Calu3 (cell line): ENCODE measurements at regions not wholly inside any gene's neighbourhood (a gene's known extent, or its start where the extent isn't known, plus 50 kb on each side); places are given as distances from the start of the nearest gene placed in this dataset.

Source experiments
- BruUV-seq: library from RNA; stranded (reverse); fragments of 400-500 nt; replicated peaks from 2 replicates; lab custom pipeline; 2021; lab: Mats Ljungman, UMichigan
- CTCF ChIA-PET: fragments of 300-600 bp; sonication (Branson Sonifier 250); formaldehyde crosslinking; loops from one replicate; lab custom pipeline; 2022; ENCODE audit warnings: antibody characterized with exemption; lab: Charles Lee
- DNase-seq: peaks from one replicate; pipeline ENCODE4 v3.0.0; 2022
- H3K27ac Mint-ChIP-seq: one replicate; pipeline ENCODE4 v1.8.0; 2022; ENCODE audit warnings: mixed read lengths; ENCODE audit not compliant: unreplicated experiment
- H3K27me3 Mint-ChIP-seq: one replicate; pipeline ENCODE4 v1.8.0; 2022; ENCODE audit warnings: mixed read lengths; ENCODE audit not compliant: unreplicated experiment
- H3K36me3 Mint-ChIP-seq: one replicate; pipeline ENCODE4 v1.8.0; 2022; ENCODE audit warnings: mild to moderate bottlenecking, moderate library complexity, mixed read lengths; ENCODE audit not compliant: insufficient read depth, unreplicated experiment
- H3K4me1 Mint-ChIP-seq: one replicate; pipeline ENCODE4 v1.8.0; 2022; ENCODE audit warnings: mild to moderate bottlenecking, low read depth, mixed read lengths; ENCODE audit not compliant: unreplicated experiment
- H3K4me3 Mint-ChIP-seq: one replicate; pipeline ENCODE4 v1.8.0; 2022; ENCODE audit warnings: mild to moderate bottlenecking, low read depth, moderate library complexity, mixed read lengths; ENCODE audit not compliant: unreplicated experiment
- H3K9me3 Mint-ChIP-seq: one replicate; pipeline ENCODE4 v1.8.0; 2022; ENCODE audit warnings: low read depth, mixed read lengths; ENCODE audit not compliant: unreplicated experiment
- CTCF ChIP-seq: fragments of 200-600 bp; IDR thresholded peaks from one replicate; pipeline ENCODE4 v1.8.0; 2022; ENCODE audit warnings: antibody characterized with exemption; ENCODE audit not compliant: unreplicated experiment
- intact Hi-C: fragments of 100-400 bp; cut with micrococcal nuclease; formaldehyde crosslinking; loops from one replicate; pipeline ENCODE4 v1.10.0; 2022; ENCODE audit not compliant: unreplicated experiment

DNA sequence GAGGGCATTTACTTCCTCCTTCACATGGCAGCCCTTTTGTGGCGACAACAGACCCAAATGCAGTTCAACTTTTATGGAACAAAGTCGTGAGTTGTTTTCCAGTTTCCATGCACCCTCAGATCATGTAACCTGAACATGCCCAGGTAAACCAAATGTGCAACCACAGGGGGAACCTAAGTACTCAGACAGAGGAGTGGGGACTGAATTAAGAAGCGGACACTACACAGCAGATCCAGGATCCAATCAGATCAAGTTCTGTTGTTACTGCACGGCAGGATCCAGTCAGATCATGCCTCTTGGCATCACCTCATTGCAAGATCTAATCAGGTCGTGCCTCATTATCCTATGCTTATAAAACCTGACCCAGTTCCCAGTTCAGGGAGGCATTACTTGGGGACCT, 115.7 kb downstream of the MATN1 start:
- no peak overlapping the region for H3K27ac Mint-ChIP-seq
- no peaks in the 10 kb centered on the region for H3K4me1 Mint-ChIP-seq
- BruUV-seq = no TSS peak
- TF ChIP-seq CTCF = no peak
- H3K9me3 Mint-ChIP-seq = peaks cover 2% of the 10 kb centered on the region
- no peak overlapping the region for H3K4me3 Mint-ChIP-seq
- CTCF ChIA-PET = no interaction called here
- H3K27me3 Mint-ChIP-seq = peaks cover 99% of the 10 kb centered on the region
- H3K36me3 Mint-ChIP-seq = no peaks in the 10 kb centered on the region
- no peak for DNase-seq
- intact Hi-C loops = no loop called here

GRCh38 chr1:30606166-30606565, 117.2 kb downstream of the MATN1 start:
- Mint-ChIP-seq H3K36me3 (no peaks in the 10 kb centered on the region), H3K27ac (no peak overlapping the region), H3K4me3 (no peak overlapping the region), H3K9me3 (no peaks in the 10 kb centered on the region), H3K27me3 (peaks cover 100% of the 10 kb centered on the region), H3K4me1 (no peaks in the 10 kb centered on the region)
- DNase-seq = no peak
- TF ChIP-seq CTCF = no peak
- CTCF ChIA-PET = no interaction called here
- BruUV-seq = no TSS peak
- intact Hi-C loops = no loop called here

DNA sequence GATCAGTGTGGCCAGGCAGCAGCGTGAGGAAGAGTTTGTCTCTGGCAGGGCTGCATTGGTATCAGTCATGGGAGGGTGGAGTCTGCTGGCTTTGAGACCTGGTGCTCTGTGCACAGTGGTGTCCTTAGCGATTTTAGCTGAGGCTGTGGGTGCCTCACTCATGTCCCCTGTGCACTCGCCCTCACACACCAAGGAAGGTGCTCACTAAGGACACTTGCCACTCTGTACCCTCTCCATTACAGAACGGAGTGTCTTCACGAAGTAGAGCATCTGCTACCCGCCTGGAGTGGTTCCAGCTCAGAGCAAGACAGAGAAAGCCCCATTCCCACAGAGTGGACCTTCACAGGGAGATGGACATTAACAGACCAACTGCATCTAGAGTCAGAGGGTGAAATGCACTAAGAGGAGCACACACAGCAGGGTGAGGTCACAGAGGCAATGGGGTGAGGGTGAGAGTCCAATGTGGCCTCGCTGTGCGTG, 117.9 kb downstream of the MATN1 start:
- peaks cover 100% of the 10 kb centered on the region for H3K27me3 Mint-ChIP-seq
- no peaks in the 10 kb centered on the region for H3K9me3 Mint-ChIP-seq
- no peaks in the 10 kb centered on the region for H3K4me1 Mint-ChIP-seq
- TF ChIP-seq CTCF = no peak
- no peaks in the 10 kb centered on the region for H3K36me3 Mint-ChIP-seq
- H3K4me3 Mint-ChIP-seq = no peak overlapping the region
- BruUV-seq = no TSS peak
- CTCF ChIA-PET = no interaction called here
- DNase-seq = no peak
- no peak overlapping the region for H3K27ac Mint-ChIP-seq
- intact Hi-C loops = no loop called here

GRCh38 chr1:30604801-30605440, 118.5 kb downstream of the MATN1 start:
- Mint-ChIP-seq H3K36me3 (no peaks in the 10 kb centered on the region), H3K4me3 (no peak overlapping the region), H3K9me3 (no peaks in the 10 kb centered on the region), H3K27ac (no peak overlapping the region), H3K4me1 (no peaks in the 10 kb centered on the region), H3K27me3 (peaks cover 100% of the 10 kb centered on the region)
- CTCF ChIA-PET = no interaction called here
- no peak for DNase-seq
- no TSS peak for BruUV-seq
- intact Hi-C loops = no loop called here
- no peak for TF ChIP-seq CTCF
